GM19025 (cell line): ENCODE measurements at regions not wholly inside any gene's neighbourhood (a gene's known extent, or its start where the extent isn't known, plus 50 kb on each side); places are given as distances from the start of the nearest gene placed in this dataset.
"Not testable (repeated sequence)": the region's sequence is repeated elsewhere in the genome, so short reads cannot be mapped to it uniquely, and the experiment has no call there.

ENCODE experiments used
- ATAC-seq: cut with Tn5 transposase; IDR thresholded peaks from one replicate; pipeline ENCODE4 v1.9.1; 2021; ENCODE audit warnings: mild to moderate bottlenecking, low read depth, moderate library complexity; ENCODE audit not compliant: unreplicated experiment

DNA sequence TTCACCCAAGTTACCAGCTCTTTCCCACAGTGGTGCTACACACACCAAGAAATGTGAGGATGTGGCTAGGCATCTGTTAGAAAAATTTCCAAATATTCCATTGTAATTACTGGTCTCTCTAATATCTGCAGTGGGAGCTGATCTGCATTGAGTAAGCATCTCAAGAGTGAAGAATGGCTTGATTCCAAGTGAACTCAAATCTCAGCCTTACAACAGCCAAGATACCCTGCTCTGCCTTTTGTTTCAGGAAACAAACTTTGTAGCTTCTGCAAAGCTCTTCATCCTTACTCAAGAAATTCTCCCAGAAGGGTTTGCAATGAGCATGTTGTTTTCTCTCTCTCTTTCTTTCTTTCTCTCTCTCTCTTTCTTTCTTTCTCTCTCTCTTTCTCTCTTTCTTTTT is 181.1 kb downstream of the FCRL5 start:
- no peak for ATAC-seq

GRCh38 chr1:157370698-157371097 is 181.6 kb downstream of the FCRL5 start:
- ATAC-seq = no peak

GRCh38 chr1:157369808-157370521 is 182.3 kb downstream of the FCRL5 start:
- ATAC-seq = no peak

DNA sequence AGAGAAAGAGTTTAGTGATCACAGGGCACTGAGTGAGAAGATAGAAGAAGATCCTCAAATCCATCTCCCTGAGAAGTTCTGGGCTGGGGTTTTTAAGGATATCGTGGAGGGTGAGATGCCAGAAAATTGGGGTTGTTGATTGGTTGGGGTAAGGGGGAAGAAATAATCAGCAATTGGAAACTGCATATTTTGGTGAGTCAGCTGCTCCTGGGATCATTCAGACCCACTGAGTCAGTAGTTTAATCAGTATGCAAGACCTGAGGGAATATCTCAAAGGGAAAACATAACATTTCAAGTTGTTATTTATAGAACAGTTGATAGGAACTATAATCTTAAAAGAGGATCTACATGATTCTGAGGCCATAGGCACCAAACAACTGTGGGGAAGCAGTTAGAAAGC is 183.4 kb downstream of the FCRL5 start:
- ATAC-seq = not testable (repeated sequence)

- ATAC-seq = no peak
Measured at GRCh38 chr1:157368363-157368762, 184.0 kb downstream of the FCRL5 start.

- ATAC-seq = no peak
Measured at GRCh38 chr1:157367870-157368269, 184.4 kb downstream of the FCRL5 start.

DNA sequence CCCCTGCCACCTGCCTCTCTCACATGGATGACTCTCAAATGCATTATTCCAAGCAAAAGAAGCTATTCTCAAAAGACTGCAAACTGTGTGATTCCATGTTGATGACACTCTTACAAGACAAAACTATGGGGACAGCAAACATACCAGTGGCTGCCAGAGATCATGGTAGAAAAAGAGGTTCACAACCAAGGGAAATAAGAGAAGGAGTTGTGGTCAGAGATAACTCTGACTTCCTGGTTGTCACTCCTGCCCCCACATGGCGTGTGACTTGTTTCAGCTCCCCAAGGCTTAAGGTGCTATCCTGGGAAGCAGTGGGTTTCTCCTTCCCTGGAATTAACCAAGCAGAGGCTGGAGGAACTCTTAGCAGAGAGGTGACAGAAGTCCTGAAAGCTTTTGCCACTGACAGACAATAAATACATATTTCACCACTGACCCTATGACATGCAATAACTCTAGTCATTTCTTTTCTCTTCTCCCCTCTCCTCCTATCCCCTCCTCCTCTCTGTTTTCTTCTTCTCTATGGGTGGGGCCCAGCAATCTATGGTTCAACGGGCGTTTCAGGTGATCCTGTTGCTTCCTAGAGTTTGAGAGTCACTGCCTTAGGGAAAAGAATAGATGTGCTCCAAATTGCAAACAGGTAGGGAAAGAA is 185.1 kb downstream of the FCRL5 start:
- ATAC-seq = no peak

- ATAC-seq = no peak
Measured at GRCh38 chr1:157364612-157365011, 187.7 kb downstream of the FCRL5 start.

- peak; percentile 76 for ATAC-seq
Measured at GRCh38 chr1:157363660-157364140, 188.6 kb downstream of the FCRL5 start.

GRCh38 chr1:157360023-157360390 is 192.3 kb downstream of the FCRL5 start:
- no peak for ATAC-seq

DNA sequence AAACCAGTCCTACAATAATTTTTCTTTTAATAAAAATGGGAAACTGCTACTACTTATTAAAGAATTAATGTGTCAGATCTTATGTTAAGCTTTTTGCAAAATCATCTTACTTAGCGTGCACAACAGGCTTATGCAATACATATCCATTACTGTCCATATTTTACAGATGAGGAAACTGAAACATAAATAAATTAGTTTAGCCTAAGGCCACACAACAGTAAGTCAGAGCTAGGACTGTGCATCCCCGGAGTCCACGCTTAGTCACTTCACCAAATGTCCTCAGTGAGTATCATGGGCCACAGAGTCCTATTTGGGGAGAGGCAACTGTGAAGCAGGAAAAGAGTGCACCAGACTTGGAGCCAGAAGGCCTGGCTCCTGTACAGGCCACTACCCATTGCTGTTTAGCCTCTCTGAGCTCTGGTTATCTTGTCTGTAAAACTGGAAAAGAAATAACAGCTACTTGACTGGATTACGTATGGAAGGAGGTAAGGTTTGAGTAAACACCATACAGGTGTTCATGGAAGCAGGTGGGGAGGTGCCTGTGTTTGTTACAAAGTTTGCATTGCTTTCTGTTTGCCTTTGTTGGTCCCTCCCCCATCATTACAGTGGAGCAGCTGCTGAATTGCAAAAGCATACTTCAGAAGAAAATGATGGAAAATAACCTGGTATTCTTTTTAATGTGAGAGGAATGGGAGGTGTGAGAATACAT is 192.8 kb downstream of the FCRL5 start:
- no peak for ATAC-seq

- no peak for ATAC-seq
Measured at GRCh38 chr1:157357111-157357510, 195.2 kb downstream of the FCRL5 start.

- ATAC-seq = no peak
Measured at GRCh38 chr1:157356601-157357000, 195.7 kb downstream of the FCRL5 start.

- ATAC-seq = no peak
Measured at GRCh38 chr1:157353546-157353945, 198.8 kb downstream of the FCRL5 start.

DNA sequence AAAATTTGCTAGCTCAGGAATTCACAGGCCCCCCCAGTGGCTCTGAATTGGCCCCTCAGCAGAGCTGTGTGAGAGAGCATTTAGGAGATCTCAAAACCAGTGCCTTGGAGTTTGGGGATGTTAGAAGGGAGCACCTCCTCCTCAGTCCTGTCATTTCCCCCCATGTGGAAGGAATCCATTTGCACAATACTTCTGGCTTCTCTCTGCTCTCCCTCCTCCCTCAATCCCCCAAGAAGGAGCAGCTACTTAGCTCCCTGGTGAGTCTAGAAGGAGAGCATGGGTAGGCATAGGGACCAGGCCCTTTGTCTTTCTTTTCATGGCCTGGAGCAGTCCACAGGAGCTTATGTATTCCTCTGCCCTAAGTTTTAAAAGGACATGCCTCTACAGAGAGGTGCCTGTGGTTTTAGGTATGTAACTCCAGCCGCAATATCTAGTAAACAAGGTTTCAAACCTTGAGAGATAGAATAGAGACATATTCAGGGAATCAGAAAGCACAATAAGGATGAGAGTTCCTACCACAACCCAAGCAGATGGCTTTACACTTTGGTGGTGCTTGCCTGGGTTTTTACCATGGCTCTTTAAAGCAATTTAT is 199.4 kb downstream of the FCRL5 start:
- no peak for ATAC-seq

- no peak for ATAC-seq
Measured at GRCh38 chr1:157352216-157352615, 200.1 kb downstream of the FCRL5 start.

DNA sequence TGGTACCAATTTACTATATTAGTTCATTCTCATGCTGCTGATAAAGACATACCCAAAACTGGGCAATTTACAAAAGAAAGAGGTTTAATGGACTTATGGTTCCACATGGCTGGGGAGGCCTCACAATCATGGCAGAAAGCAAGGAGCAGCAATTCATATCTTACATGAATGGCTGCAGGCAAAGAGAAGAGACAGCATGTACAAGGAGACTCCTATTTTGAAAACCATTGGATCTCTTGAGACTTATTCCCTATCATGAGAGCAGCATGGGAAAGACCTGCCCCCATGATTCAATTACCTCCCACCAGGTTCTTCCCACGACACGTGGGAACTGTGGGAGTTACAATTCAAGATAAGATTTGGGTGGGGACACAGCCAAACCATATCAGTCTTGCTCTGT is 200.5 kb downstream of the FCRL5 start:
- ATAC-seq = not testable (repeated sequence)

DNA sequence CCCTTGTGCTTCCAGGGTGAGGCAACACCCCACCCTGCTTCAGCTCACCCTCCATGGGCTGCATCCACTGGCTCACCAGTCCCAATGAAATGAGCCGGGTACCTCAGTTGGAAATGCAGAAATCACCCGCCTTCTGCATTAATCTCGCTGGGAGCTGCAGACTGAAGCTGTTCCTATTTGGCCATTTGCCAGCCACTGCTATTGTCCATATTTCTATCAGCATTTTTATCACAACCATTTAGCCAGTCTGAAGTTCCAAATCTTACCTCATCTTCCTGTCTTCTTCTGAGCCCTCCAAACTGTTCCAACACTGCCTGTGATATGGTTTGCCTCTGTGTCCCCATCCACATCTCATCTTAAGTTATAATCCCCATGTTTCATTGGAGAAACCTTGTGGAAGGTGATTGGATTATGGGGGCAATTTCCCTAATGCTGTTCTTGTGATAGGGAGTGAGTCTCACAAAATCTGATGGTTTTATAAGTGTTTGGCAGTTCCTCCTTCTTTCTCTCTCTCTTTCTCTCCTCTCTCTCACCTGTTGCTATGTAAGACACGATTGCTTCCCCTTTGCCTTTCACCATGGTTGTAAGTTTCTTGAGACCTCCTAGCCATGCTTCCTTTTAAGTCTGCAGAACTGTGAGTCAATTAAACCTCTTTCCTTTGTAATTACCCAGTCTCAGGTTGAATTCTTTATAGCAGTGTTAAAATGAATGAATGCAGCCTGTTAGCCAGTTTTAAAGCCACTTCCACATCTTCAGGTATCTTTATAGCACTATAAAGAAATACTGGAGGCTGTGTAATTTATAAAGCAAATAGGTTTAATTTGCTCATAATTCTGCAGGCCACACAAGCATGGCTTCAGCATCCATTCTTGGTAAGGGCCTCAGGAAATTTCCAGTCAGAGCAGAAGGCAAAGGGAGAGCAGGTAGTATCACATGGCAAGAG is 203.5 kb downstream of the FCRL5 start:
- no peak for ATAC-seq

GRCh38 chr1:157347506-157347905 is 204.8 kb downstream of the FCRL5 start:
- ATAC-seq = no peak

- not testable (repeated sequence) for ATAC-seq
Measured at GRCh38 chr1:157337785-157338184, 199.6 kb upstream of the ETV3 start.
